ENCODE measurements at regions not wholly inside any gene's neighbourhood (a gene's known extent, or its start where the extent isn't known, plus 50 kb on each side); places are given as distances from the start of the nearest gene placed in this dataset.

DNA sequence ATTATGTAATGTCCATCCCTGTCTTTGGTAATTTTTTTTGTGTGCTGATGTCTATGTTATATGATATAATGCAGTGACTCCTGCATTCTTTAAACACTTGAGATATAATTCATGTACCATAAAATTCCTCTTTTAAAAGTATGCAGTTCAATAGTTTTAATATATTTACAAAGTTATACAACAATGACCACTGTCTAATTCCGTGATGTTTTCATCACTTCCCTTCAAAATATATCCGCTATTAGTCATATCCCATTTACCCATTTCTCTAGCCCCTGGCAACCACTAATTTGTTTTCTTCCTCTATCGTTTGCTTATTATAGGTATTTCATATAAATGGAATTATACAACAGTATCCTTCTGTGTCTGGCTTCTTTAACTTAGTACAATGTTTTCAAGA is 64.9 kb upstream of the SUCLG2 start:
- TF ChIP-seq POLR2AphosphoS5 (IDR thresholded peaks at IDR 0.05; ENCODE audit: low read depth) (no peak), SPI1 (IDR thresholded peaks at IDR 0.05; ENCODE audit: borderline replicate concordance, low read depth) (no peak), GABPA (IDR thresholded peaks at IDR 0.05; ENCODE audit: low read depth) (no peak)
- TF ChIP-seq, protein P1, sequence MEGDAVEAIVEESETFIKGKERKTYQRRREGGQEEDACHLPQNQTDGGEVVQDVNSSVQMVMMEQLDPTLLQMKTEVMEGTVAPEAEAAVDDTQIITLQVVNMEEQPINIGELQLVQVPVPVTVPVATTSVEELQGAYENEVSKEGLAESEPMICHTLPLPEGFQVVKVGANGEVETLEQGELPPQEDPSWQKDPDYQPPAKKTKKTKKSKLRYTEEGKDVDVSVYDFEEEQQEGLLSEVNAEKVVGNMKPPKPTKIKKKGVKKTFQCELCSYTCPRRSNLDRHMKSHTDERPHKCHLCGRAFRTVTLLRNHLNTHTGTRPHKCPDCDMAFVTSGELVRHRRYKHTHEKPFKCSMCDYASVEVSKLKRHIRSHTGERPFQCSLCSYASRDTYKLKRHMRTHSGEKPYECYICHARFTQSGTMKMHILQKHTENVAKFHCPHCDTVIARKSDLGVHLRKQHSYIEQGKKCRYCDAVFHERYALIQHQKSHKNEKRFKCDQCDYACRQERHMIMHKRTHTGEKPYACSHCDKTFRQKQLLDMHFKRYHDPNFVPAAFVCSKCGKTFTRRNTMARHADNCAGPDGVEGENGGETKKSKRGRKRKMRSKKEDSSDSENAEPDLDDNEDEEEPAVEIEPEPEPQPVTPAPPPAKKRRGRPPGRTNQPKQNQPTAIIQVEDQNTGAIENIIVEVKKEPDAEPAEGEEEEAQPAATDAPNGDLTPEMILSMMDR (IDR thresholded peaks at IDR 0.05; ENCODE audit: insufficient read depth, low read length): no peak
- TF ChIP-seq, protein P2, sequence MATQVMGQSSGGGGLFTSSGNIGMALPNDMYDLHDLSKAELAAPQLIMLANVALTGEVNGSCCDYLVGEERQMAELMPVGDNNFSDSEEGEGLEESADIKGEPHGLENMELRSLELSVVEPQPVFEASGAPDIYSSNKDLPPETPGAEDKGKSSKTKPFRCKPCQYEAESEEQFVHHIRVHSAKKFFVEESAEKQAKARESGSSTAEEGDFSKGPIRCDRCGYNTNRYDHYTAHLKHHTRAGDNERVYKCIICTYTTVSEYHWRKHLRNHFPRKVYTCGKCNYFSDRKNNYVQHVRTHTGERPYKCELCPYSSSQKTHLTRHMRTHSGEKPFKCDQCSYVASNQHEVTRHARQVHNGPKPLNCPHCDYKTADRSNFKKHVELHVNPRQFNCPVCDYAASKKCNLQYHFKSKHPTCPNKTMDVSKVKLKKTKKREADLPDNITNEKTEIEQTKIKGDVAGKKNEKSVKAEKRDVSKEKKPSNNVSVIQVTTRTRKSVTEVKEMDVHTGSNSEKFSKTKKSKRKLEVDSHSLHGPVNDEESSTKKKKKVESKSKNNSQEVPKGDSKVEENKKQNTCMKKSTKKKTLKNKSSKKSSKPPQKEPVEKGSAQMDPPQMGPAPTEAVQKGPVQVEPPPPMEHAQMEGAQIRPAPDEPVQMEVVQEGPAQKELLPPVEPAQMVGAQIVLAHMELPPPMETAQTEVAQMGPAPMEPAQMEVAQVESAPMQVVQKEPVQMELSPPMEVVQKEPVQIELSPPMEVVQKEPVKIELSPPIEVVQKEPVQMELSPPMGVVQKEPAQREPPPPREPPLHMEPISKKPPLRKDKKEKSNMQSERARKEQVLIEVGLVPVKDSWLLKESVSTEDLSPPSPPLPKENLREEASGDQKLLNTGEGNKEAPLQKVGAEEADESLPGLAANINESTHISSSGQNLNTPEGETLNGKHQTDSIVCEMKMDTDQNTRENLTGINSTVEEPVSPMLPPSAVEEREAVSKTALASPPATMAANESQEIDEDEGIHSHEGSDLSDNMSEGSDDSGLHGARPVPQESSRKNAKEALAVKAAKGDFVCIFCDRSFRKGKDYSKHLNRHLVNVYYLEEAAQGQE (IDR thresholded peaks at IDR 0.05; ENCODE audit: insufficient replicate concordance, low read depth): no peak
